Head of caudate nucleus (tissue), 42 donors: ENCODE measurements at regions not wholly inside any gene's neighbourhood (a gene's known extent, or its start where the extent isn't known, plus 50 kb on each side); places are given as distances from the start of the nearest gene placed in this dataset.
"Not testable (repeated sequence)": the region's sequence is repeated elsewhere in the genome, so short reads cannot be mapped to it uniquely, and the experiment has no call there.

Source experiments
- DNase-seq, 42 donors: peaks; one replicate each; pipeline versions ENCODE4 v3.0.0 to v3.0.0-alpha.2; 2020 to 2021; ENCODE audit warnings: mixed read lengths in 7 of 42
- intact Hi-C: fragments of 100-400 bp; cut with DNase I; formaldehyde crosslinking; loops from one replicate; pipeline ENCODE4 v1.15.0; 2022

- intact Hi-C loops = no loop called here
These were observed 107.3 kb downstream of the ADRA2C start for GRCh38 chr4:3873408-3874027.

GRCh38 chr4:3874028-3874415 lies 107.8 kb downstream of the ADRA2C start:
- intact Hi-C loops = no loop called here
- peak in 3 of 42 donors; percentile 2 to 22 (median 9) for DNase-seq

More at GRCh38 chr4:3873408-3874027, 107.3 kb downstream of the ADRA2C start:
- DNase-seq = peak in 2 of 42 donors; percentile 4 to 10

GRCh38 chr4:3874525-3875110 lies 108.4 kb downstream of the ADRA2C start:
- peak in 4 of 42 donors; percentile 8 to 22 (median 12) for DNase-seq
- intact Hi-C loops = no loop called here

- intact Hi-C loops = no loop called here
- peak in 3 of 42 donors; percentile 7 to 12 (median 10) for DNase-seq
These were observed 109.3 kb downstream of the ADRA2C start for GRCh38 chr4:3875466-3875865.

GRCh38 chr4:3876057-3876845 lies 110.1 kb downstream of the ADRA2C start:
- intact Hi-C loops = not testable (repeated sequence)
- DNase-seq = peak in 2 of 42 donors; percentile 3 to 17

GRCh38 chr4:3877236-3877635 lies 111.1 kb downstream of the ADRA2C start:
- DNase-seq = no peak
- intact Hi-C loops = no loop called here

GRCh38 chr4:3877868-3878267 lies 111.7 kb downstream of the ADRA2C start:
- peak in 1 of 42 donors; percentile 4 for DNase-seq
- intact Hi-C loops = no loop called here

- DNase-seq = peak in 1 of 42 donors; percentile 5
- intact Hi-C loops = no loop called here
These were observed 112.5 kb downstream of the ADRA2C start for GRCh38 chr4:3878678-3879077.

GRCh38 chr4:3879681-3880614 lies 113.8 kb downstream of the ADRA2C start:
- intact Hi-C loops = no loop called here
- peak in 1 of 42 donors; percentile 14 for DNase-seq

GRCh38 chr4:3880615-3881120 lies 114.5 kb downstream of the ADRA2C start:
- intact Hi-C loops = no loop called here
- DNase-seq = peak; percentile 61 to 91 (median 82)

- DNase-seq, intact Hi-C loops: not testable (repeated sequence)
These were observed 116.2 kb downstream of the ADRA2C start for GRCh38 chr4:3882316-3882885.

- DNase-seq, intact Hi-C loops: not testable (repeated sequence)
These were observed 118.1 kb downstream of the ADRA2C start for GRCh38 chr4:3884261-3884660.

GRCh38 chr4:3893590-3893989 lies 127.4 kb downstream of the ADRA2C start:
- intact Hi-C loops, DNase-seq: not testable (repeated sequence)

GRCh38 chr4:3894086-3894959 lies 128.1 kb downstream of the ADRA2C start:
- intact Hi-C loops, DNase-seq: not testable (repeated sequence)

- intact Hi-C loops = no loop called here
- DNase-seq = no peak
These were observed 130.3 kb downstream of the ADRA2C start for GRCh38 chr4:3896441-3896840.

- intact Hi-C loops, DNase-seq: not testable (repeated sequence)
These were observed 130.8 kb downstream of the ADRA2C start for GRCh38 chr4:3896871-3897578.

- DNase-seq = no peak
- intact Hi-C loops = no loop called here
These were observed 131.9 kb downstream of the ADRA2C start for GRCh38 chr4:3898098-3898497.
